HL-60 (cell line): ENCODE measurements at regions not wholly inside any gene's neighbourhood (a gene's known extent, or its start where the extent isn't known, plus 50 kb on each side); places are given as distances from the start of the nearest gene placed in this dataset.
"Not testable (repeated sequence)": the region's sequence is repeated elsewhere in the genome, so short reads cannot be mapped to it uniquely, and the experiment has no call there.

Experiments
- DNase-seq, 2 experiments: peaks; one replicate each; pipeline ENCODE4 v3.0.0-alpha.2; 2010 to 2020; ENCODE audit warnings: low read depth in 1 of 2, low spot score in 1 of 2
- H3K27ac ChIP-seq: fragments of 250-450 bp; sonication (Bioruptor Pico); replicated peaks from 2 replicates; pipeline ENCODE4 v1.5.1; 2020; ENCODE audit warnings: mild to moderate bottlenecking, moderate library complexity
- H3K27me3 ChIP-seq: fragments of 250-450 bp; sonication (Bioruptor Pico); 2 replicates; pipeline ENCODE4 v1.5.1; 2021; ENCODE audit warnings: mild to moderate bottlenecking, moderate library complexity; ENCODE audit not compliant: insufficient read depth, poor library complexity, severe bottlenecking
- H3K4me3 ChIP-seq: replicated peaks from 2 replicates; pipeline ENCODE4 v1.5.1; 2011; ENCODE audit warnings: mild to moderate bottlenecking, control low read depth, low read length; ENCODE audit not compliant: insufficient read depth
- CTCF ChIP-seq: IDR thresholded peaks from one replicate; pipeline ENCODE4 v1.5.1; 2011; ENCODE audit warnings: low read length, control low read depth, inconsistent platforms; ENCODE audit not compliant: insufficient read depth
- GABPA ChIP-seq: IDR thresholded peaks from 2 replicates; pipeline ENCODE4 v1.6.1; 2012; ENCODE audit warnings: low read depth
- POLR2AphosphoS5 ChIP-seq: IDR thresholded peaks from 2 replicates; pipeline ENCODE4 v1.6.1; 2012; ENCODE audit warnings: low read depth
- REST ChIP-seq: IDR thresholded peaks from 2 replicates; pipeline ENCODE4 v1.6.1; 2012; ENCODE audit warnings: low read depth; ENCODE audit not compliant: insufficient replicate concordance
- SPI1 ChIP-seq: IDR thresholded peaks from 2 replicates; pipeline ENCODE4 v1.6.1; 2012; ENCODE audit warnings: low read depth, mild to moderate bottlenecking, borderline replicate concordance

- H3K4me3 ChIP-seq: no peak overlapping the region
- no peak overlapping the region for H3K27ac ChIP-seq
- DNase-seq: no peak
- no peak for TF ChIP-seq CTCF
- no peak for TF ChIP-seq SPI1
- TF ChIP-seq GABPA: no peak
- no peak for TF ChIP-seq REST
- no peak for TF ChIP-seq POLR2AphosphoS5
- no peaks in the 10 kb centered on the region for H3K27me3 ChIP-seq
Measured at GRCh38 chr6:131469130-131469529, 103.9 kb upstream of the ARG1 start.

GRCh38 chr6:131470534-131470933 lies 102.5 kb upstream of the ARG1 start:
- no peak for DNase-seq
- TF ChIP-seq SPI1 (no peak), REST (no peak), GABPA (no peak), CTCF (no peak), POLR2AphosphoS5 (no peak)
- Histone ChIP-seq H3K27ac (no peak overlapping the region), H3K4me3 (no peak overlapping the region), H3K27me3 (no peaks in the 10 kb centered on the region)

- TF ChIP-seq POLR2AphosphoS5 (no peak), REST (no peak), SPI1 (no peak), CTCF (no peak), GABPA (no peak)
Measured at GRCh38 chr6:131471331-131471730, 101.7 kb upstream of the ARG1 start.

GRCh38 chr6:131473303-131473702 lies 99.7 kb upstream of the ARG1 start:
- not testable (repeated sequence) for H3K27me3 ChIP-seq, DNase-seq, H3K4me3 ChIP-seq, H3K27ac ChIP-seq

More at GRCh38 chr6:131471331-131471730, 101.7 kb upstream of the ARG1 start:
- no peak overlapping the region for H3K4me3 ChIP-seq
- no peak for DNase-seq
- H3K27ac ChIP-seq: no peak overlapping the region
- no peaks in the 10 kb centered on the region for H3K27me3 ChIP-seq
